Gastroesophageal sphincter (tissue), 4 donors: ENCODE measurements at regions not wholly inside any gene's neighbourhood (a gene's known extent, or its start where the extent isn't known, plus 50 kb on each side); places are given as distances from the start of the nearest gene placed in this dataset.
A peak's percentile ranks its signal among the peaks of the same experiment; 100 is the strongest.

Experiments
- ATAC-seq: fragments of 150-250 bp; one replicate; pipeline ENCODE4 v1.9.1; 2016; ENCODE audit warnings: mild to moderate bottlenecking, moderate library complexity
- H3K27ac ChIP-seq, 4 donors: fragments of 200-600 bp; sonication (generic) in 3 of 4; 1 replicate in 3 of 4; 2 replicates in 1 of 4; pipeline ENCODE4 v1.5.1; 2016 to 2019
- H3K27me3 ChIP-seq: fragments of 200-600 bp; sonication (generic); one replicate; pipeline ENCODE4 v1.5.1; 2019
- H3K36me3 ChIP-seq, 2 donors: fragments of 200-600 bp; sonication (generic); one replicate each; pipeline ENCODE4 v1.5.1; 2019; ENCODE audit warnings: control low read depth in 1 of 2
- H3K4me1 ChIP-seq, 3 donors: fragments of 200-600 bp; sonication (generic); 1 replicate in 2 of 3; 2 replicates in 1 of 3; pipeline ENCODE4 v1.5.1; 2016 to 2019; ENCODE audit warnings: control low read depth in 2 of 3
- H3K4me3 ChIP-seq, 2 donors: fragments of 200-600 bp; sonication (generic); one replicate each; pipeline ENCODE4 v1.5.1; 2019; ENCODE audit warnings: mild to moderate bottlenecking in 1 of 2, moderate library complexity in 1 of 2
- H3K9me3 ChIP-seq, 3 donors: fragments of 200-600 bp; sonication (generic); one replicate each; pipeline ENCODE4 v1.5.1; 2017 to 2019; ENCODE audit warnings: control low read depth in 2 of 3
- CTCF ChIP-seq, 4 experiments: fragments of 200-600 bp in 2 of 4; fragments of 450-650 bp in 2 of 4; sonication (generic) in 1 of 4; IDR thresholded peaks; one replicate each; pipeline ENCODE4 v1.5.1; 2017 to 2019; ENCODE audit warnings: antibody characterized with exemption in 4 of 4, mild to moderate bottlenecking in 2 of 4, moderate library complexity in 2 of 4
- EP300 ChIP-seq: sonication (generic); formaldehyde crosslinking; IDR thresholded peaks from one replicate; pipeline ENCODE4 v1.6.1; 2017; ENCODE audit warnings: antibody characterized with exemption, mild to moderate bottlenecking
- POLR2A ChIP-seq, 2 donors: fragments of 450-650 bp; IDR thresholded peaks; one replicate each; pipeline ENCODE4 v1.6.1; 2017; ENCODE audit warnings: antibody characterized with exemption in 2 of 2, mild to moderate bottlenecking in 2 of 2, moderate library complexity in 1 of 2
- POLR2AphosphoS5 ChIP-seq: sonication (generic); formaldehyde crosslinking; IDR thresholded peaks from one replicate; pipeline ENCODE4 v1.6.1; 2017; ENCODE audit warnings: antibody characterized with exemption
- WGBS, 2 donors: methylation state at CpG; one replicate each; pipeline ENCODE4 v1.1.5; 2018; ENCODE audit warnings: low coverage in 1 of 2; 5-methylcytosine and 5-hydroxymethylcytosine counted together

GRCh38 chr12:114767084-114767760 lies 83.2 kb upstream of the TBX3 start:
- no peaks in the 10 kb centered on the region for H3K36me3 ChIP-seq
- TF ChIP-seq POLR2AphosphoS5: no peak
- no peak for TF ChIP-seq EP300
- no peak for TF ChIP-seq POLR2A (IDR thresholded peaks at IDR 0.05)
- TF ChIP-seq CTCF (IDR thresholded peaks at IDR 0.05): no peak
- 61% methylated on average over 11 to 12 of the region's 19 CpGs for WGBS, 2 donors
- no peak overlapping the region for H3K27ac ChIP-seq
- H3K27me3 ChIP-seq: no peaks in the 10 kb centered on the region
- H3K4me1 ChIP-seq: peaks cover 0 to 10% (median 0%) of the 10 kb centered on the region in 3 donors
- H3K9me3 ChIP-seq: no peaks in the 10 kb centered on the region
- no peak overlapping the region for H3K4me3 ChIP-seq
- no peak for ATAC-seq

GRCh38 chr12:114765960-114766691 lies 82.2 kb upstream of the TBX3 start:
- Histone ChIP-seq H3K4me3 (no peak overlapping the region), H3K27ac (no peak overlapping the region), H3K27me3 (no peaks in the 10 kb centered on the region), H3K36me3 (no peaks in the 10 kb centered on the region), H3K4me1 (peaks cover 0 to 11% (median 0%) of the 10 kb centered on the region in 3 donors), H3K9me3 (no peaks in the 10 kb centered on the region)
- ATAC-seq: no peak
- 57 to 86% methylated on average over 4 to 7 of the region's 11 CpGs for WGBS, 2 donors
- TF ChIP-seq CTCF (IDR thresholded peaks at IDR 0.05): no peak
- TF ChIP-seq POLR2A (IDR thresholded peaks at IDR 0.05): no peak
- TF ChIP-seq EP300: no peak
- no peak for TF ChIP-seq POLR2AphosphoS5

- TF ChIP-seq CTCF (IDR thresholded peaks at IDR 0.05) (no peak), POLR2AphosphoS5 (no peak), POLR2A (IDR thresholded peaks at IDR 0.05) (no peak), EP300 (no peak)
- ATAC-seq: no peak
- H3K4me1 ChIP-seq: peaks cover 0 to 11% (median 0%) of the 10 kb centered on the region in 3 donors
- H3K27me3 ChIP-seq: no peaks in the 10 kb centered on the region
- no peak overlapping the region for H3K4me3 ChIP-seq
- 68 to 70% methylated on average over 4 of the region's 6 CpGs for WGBS, 2 donors
- H3K36me3 ChIP-seq: no peaks in the 10 kb centered on the region
- no peaks in the 10 kb centered on the region for H3K9me3 ChIP-seq
- no peak overlapping the region for H3K27ac ChIP-seq
Observed at GRCh38 chr12:114764510-114764909, 80.5 kb upstream of the TBX3 start.

- ATAC-seq: no peak
- Histone ChIP-seq H3K4me1 (peaks cover 0 to 11% (median 0%) of the 10 kb centered on the region in 3 donors), H3K27me3 (no peaks in the 10 kb centered on the region), H3K4me3 (no peak overlapping the region), H3K36me3 (no peaks in the 10 kb centered on the region), H3K9me3 (no peaks in the 10 kb centered on the region), H3K27ac (peak overlapping the region in 1 of 4 donors; percentile 46)
- 9 to 19% methylated on average over 3 to 13 of the region's 22 CpGs for WGBS, 2 donors
- TF ChIP-seq EP300 (no peak), POLR2A (IDR thresholded peaks at IDR 0.05) (no peak), CTCF (IDR thresholded peaks at IDR 0.05) (no peak), POLR2AphosphoS5 (no peak)
Observed at GRCh38 chr12:114762490-114763110, 78.6 kb upstream of the TBX3 start.
